22Rv1 (cell line): ENCODE measurements at regions not wholly inside any gene's neighbourhood (a gene's known extent, or its start where the extent isn't known, plus 50 kb on each side); places are given as distances from the start of the nearest gene placed in this dataset.

Experiments
- H3K27ac ChIP-seq: fragments of 450-650 bp; 2 replicates; pipeline ENCODE4 v1.5.1; 2017
- CTCF ChIP-seq: fragments of 450-650 bp; IDR thresholded peaks from 2 replicates; pipeline ENCODE4 v1.5.1; 2017; ENCODE audit warnings: mild to moderate bottlenecking
- ZFX ChIP-seq: fragments of 450-650 bp; IDR thresholded peaks from 2 replicates; pipeline ENCODE4 v1.6.1; 2017; ENCODE audit warnings: antibody characterized with exemption, borderline replicate concordance

- H3K27ac ChIP-seq = no peak overlapping the region
- TF ChIP-seq ZFX (no peak), CTCF (no peak)
These were observed 172.2 kb upstream of the RRP15 start for GRCh38 chr1:218112862-218113261.

GRCh38 chr1:218123968-218124367 is 161.1 kb upstream of the RRP15 start:
- TF ChIP-seq ZFX (no peak), CTCF (no peak)
- H3K27ac ChIP-seq = no peak overlapping the region

GRCh38 chr1:218135371-218135770 is 149.7 kb upstream of the RRP15 start:
- H3K27ac ChIP-seq = no peak overlapping the region
- no peak for TF ChIP-seq CTCF

- H3K27ac ChIP-seq = no peak overlapping the region
- no peak for TF ChIP-seq CTCF
- no peak for TF ChIP-seq ZFX
These were observed 145.3 kb upstream of the RRP15 start for GRCh38 chr1:218139761-218140160.

GRCh38 chr1:218156595-218156994 is 128.5 kb upstream of the RRP15 start:
- no peak overlapping the region for H3K27ac ChIP-seq
- TF ChIP-seq ZFX (no peak), CTCF (no peak)

- TF ChIP-seq ZFX (no peak), CTCF (no peak)
- peak overlapping the region; percentile 75 for H3K27ac ChIP-seq
These were observed 121.7 kb upstream of the RRP15 start for GRCh38 chr1:218163371-218163770.

- no peak for TF ChIP-seq ZFX
- peak; percentile 49 for TF ChIP-seq CTCF
- peak overlapping the region; percentile 75 for H3K27ac ChIP-seq
These were observed 120.8 kb upstream of the RRP15 start for GRCh38 chr1:218164111-218164929.
